NCI-H524 treated with DMSO at 0.1 percent for 48 hours (cell line): ENCODE measurements at regions not wholly inside any gene's neighbourhood (a gene's known extent, or its start where the extent isn't known, plus 50 kb on each side); places are given as distances from the start of the nearest gene placed in this dataset.

Source experiments
- DNase-seq: peaks from one replicate; lab custom pipeline; 2025; lab: John Stamatoyannopoulos, UW

DNA sequence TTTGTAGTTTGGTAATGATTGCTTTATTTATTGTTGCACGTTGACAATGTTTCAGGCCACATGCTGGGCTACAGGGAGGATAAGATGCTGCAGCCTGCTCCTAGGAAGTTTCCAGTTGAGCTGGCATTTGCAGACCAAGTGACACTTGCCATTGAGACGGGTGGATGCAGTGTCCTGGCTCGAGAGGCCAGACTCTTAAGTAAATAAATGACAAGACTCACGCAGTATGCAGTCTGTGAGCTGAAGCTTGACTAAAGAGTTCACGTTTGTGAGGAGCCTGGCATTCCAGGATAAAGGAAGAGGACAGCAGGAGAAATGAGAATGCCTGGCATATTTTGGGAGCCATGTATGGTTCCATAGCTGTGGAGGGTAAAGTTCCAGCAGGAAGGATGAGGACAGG is 105.8 kb downstream of the BAMBI start:
- DNase-seq: no peak

DNA sequence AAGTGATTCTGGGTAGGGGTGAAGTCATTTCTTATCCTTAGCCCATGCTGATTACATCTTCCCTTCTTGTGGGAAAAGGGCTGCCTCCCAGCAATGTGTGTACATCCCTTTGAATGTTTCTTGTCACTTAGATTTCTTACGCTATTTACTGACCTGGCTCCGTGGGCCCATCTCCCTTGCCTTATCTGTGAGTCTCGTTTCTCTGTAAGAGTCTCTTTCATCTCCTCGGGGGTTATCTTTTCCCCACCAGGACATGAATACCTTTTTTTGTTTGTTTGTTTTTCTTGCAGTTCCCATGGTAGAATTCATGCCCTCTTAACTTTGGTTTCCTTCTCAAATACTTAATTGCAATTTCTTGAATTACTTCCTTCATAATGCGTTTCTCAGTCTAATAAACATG is 107.7 kb downstream of the BAMBI start:
- no peak for DNase-seq

DNA sequence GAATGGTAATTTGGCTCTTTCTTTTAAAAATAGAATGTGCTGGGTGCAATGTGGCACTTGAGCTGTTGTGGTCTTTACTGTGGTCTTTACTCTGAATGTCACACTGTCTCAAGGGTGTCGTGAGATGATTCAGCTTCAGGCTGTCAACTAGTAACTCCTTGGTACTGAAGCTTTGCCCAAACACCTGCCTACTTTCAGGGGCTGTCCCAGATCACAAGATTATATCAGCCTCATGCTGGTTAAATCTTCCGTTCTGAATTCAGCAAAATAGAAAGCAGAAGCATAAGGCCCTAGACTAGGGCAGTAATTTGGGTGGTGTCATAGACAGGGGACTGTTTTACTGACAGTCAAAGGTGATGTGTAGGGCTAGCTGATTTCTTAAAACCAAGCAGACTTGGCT is 110.9 kb downstream of the BAMBI start:
- no peak for DNase-seq

DNA sequence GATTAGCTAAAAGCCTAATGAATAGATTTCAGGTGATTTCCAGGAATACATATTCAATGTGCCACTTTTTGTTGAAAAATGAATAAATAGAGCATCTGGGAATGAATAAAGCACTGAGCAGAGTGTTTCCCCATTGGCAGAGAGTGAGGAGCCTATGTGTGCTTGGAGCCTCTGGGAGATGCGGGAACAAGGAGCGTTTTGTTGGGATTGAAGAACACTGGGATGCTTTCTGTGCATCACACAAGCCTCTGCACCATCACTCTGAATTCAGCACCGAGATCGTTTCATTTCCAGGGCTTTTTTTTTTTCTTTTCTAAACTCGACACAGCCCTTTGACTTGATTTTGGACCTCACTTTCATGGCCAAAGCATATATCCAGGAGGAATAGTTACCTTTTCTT is 111.4 kb downstream of the BAMBI start:
- no peak for DNase-seq

DNA sequence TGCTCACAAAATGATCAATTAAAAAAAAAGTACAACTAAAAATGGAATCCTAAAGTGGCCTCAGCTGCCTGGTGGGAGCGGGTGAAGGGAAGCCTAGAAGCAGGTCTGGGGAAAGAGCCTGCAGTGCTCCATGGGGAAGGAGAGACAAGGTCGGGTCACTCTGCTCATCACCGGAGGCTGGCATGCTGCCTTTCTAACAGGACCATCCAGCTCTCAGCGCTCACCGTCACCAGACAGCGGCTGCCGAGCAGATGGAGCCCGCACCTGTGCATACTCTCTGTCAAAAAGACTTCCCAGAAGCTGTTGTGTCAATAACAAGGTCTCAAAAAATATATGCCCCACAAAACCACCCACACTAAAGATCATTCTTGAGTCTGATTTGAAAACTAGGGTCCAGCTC is 112.8 kb downstream of the BAMBI start:
- DNase-seq: no peak

DNA sequence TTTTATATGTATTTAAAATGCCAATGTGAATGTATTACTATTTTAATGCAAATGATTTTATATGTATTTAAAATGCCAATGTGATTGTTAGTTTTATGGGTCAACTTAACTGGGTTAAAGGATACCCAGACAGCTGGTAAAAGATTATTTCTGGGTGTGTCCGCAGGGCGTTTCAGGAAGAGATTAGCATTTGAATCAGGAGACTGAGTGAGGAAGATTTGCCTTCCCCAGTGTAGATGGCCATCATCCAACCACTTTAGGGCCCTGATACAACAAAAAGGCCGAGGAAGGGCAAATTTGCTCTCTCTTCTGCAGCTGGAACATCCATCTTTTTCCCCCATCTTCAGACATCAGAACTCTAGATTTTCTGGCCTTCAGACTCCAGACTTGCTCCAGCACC is 116.2 kb downstream of the BAMBI start:
- no peak for DNase-seq

DNA sequence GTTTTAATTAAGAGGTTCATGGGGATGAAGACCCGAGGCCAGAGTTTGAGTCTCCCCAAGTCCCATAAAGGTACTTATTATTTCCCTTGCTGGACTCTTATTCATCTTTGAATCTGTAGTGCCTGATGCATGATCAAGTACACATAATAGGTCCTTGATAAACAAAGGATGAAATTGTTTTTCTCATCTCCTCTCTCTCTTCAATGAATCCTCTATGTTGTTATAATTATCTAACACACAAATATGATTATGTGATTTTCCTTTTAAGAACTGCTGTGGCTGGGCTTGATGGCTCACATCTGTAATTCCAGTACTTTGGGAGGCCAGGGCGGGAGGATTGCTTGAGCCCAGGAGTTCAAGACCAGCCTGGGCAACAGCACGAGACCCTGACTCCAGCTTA is 117.7 kb downstream of the BAMBI start:
- DNase-seq: no peak

DNA sequence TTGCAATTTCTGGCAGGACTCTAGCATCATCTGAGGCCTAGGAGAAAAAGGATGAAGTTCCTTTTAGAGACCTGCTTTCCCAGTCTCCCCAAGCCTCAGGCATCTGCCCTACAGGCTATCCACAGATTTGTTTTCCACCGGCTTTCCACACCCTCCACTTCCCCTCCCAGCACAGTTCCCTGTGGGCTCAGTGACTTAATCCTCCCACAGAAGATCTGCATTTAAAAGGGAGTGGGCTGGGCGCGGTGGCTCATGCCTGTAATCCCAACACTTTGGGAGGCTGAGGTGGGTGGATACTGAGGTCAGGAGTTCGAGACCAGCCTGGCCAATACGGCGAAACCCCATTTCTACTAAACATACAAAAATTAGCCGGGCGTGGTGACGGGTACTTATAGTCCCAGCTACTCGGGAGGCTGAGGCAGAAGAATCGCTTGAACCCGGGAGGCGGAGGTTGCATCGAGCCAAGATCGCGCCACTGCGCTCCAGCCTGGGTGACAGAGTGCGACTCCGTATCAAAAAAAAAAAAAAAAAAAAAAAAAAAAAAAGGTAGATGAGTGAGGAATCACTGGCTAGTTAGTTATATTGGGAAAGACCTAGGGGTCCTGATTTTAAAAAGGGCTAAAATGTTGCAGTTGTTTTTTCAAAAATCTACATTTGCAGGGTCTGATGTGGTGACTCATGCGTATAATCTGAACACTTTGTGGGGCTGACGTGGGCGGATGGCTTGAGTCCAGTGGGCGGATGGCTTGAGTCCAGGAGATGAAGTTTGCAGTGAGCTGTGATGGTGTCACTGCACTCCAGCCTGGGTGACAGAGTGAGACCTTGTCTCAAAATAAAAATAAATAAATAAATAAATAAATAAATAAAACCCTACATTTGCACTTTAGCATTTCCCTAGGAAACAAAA is 119.5 kb downstream of the BAMBI start:
- no peak for DNase-seq

DNA sequence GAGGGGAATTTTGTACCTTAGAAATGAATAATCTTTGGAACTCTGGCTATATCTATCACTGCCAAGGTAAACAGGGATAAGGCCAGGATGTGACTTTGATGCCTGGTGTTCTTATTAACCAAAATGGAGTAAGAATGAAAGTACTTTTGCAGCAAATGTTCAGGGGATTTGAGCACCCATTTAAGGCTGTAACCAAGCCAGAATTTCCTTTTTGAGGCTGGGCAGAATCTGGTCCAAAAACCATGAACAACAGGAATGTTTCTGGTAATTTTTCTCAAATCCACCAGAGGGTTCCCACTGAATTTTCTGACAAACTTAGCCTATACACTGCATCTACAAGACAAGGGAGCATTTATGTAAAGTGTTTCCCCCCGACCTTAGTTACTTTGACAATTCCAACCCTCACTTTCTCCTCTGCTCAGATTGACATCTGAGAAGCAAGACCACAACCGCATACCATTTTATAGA is 120.6 kb downstream of the BAMBI start:
- no peak for DNase-seq

DNA sequence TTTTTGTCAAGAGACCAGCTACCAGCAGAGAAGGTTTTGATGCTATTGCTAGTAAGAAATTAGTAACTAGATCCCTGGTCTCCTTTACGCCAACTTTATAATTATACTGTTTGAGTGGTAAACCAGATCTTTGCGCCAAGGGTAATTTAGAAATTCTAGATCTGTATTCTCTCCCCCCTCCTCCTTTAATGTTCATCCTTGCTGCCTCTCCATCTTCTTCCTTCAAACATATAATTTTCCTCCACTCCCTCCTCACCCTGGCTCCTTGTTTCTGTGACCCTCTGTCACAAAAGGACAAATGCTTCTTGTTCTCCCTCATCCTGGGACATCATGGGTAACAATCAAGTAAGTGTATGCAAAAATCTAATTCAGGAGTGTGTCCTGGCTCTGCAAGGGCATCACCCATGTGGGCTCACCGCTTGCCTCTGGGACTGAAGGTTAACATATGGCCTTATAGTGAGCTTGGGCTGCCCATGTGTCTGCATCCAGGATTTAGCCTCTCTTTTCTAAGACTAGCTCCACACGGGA is 121.2 kb downstream of the BAMBI start:
- no peak for DNase-seq

DNA sequence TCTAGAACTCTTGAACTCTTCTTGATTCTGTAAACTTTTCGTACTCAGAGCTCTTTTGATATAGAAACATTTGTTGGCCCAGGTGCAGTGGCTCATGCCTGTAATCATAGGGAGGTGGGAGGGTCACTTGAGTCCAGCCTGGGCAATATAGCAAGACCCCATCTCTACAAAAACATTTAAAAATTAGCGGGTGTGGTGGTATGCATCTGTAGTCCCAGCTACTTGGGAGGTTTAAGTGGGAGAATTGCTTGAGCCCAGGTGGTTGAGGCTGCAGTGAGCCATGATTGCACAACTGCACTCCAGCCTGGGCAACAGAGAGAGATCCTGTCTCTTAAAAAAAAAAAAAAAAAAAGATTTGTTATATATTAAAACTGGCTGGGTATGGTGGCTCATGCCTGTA is 121.6 kb downstream of the BAMBI start:
- DNase-seq: no peak

DNA sequence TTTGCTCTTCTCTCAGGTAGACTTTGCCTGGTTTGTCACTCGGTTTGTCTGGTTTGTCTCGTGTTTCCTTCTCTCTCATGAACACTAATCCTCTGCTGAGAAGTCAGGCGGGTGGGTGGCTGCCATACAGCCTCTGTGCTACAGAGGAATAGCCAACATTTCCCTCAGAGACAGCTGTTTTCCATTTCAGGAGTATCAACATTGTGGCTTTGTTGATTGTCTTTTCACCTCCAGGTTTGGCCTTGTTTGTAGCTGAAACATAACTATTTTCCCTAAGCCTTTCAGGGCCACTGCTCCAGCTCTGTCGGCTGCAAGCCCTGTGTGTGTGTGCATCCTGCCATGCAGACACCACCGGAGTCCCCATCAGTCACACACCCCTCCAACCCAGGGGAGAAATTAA is 122.8 kb downstream of the BAMBI start:
- no peak for DNase-seq

DNA sequence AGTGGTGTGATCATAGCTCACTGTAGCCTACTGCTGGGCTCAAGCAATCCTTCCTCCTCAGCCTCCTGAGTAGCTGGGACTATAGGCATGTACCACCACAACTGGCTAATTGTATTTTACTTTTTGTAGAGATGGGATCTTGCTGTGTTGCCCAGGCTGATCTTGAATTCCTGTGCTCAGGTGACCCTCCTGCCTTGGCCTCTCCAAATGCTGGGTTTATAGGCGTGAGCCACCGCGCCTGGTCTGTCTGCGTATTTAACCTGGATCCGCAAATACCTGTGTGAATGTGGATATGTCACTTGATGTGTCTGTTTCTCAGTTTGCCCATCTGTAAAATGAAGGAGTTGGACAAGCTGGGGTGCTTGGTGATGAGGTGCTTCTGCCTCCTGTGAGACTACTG is 123.9 kb downstream of the BAMBI start:
- no peak for DNase-seq

DNA sequence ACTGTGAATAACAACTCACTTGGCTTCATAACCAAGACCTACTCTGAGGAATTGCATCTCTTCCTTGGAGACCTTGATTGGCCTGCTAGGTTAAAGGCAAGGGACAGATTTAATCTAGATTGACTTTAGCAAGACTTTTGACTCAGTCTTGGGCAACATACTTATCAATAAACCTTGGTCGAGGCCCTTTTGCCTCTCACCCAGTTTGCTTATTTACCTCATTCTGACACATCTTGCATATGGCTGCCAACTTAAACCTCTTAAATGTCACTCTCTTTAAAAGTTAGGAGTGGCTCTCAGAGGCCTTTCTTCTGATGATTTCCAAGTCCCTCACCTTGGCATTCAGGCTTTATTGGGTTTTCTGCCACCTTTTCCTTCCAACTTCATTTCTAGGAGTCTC is 124.5 kb downstream of the BAMBI start:
- DNase-seq: no peak

DNA sequence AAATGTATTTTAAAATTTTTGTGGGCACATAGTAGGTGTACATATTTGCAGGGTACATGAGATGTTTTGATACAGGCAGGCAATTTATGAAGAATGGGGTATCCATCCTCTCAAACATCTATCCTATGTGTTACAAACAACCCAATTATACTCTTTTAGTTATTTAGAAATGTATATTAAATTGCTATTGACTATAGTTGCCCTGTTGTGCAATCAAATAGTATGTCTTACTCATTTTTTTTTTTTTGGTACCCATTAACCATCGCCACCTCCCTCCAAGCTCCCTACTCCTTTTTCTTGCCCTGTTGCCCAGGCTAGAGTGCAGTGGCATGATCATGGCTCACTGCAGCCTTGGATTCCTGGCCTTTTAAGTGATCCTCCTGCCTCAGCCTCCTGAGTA is 128.1 kb downstream of the BAMBI start:
- DNase-seq: no peak

DNA sequence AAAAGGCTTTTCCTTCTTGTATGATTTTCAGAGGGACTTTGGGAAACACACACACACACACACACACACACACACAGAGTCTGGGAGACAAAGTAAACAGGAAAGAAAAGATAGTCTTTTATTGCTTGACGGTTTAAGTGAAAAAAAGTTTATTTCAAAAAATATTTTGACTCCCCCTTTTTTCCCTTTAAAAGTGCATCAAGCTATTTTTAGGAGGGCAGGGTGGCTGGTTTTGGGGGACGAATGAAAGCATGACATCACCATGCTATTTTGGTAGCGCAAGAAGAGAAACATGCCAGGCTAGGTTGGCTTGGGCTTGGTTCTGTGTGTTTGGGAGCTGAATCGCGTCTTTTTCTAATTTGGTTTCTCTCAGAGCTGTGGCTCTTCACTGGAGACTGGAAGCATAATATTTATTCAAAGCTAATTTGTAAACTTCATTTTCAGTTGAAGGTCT is 129.2 kb downstream of the BAMBI start:
- DNase-seq: no peak

DNA sequence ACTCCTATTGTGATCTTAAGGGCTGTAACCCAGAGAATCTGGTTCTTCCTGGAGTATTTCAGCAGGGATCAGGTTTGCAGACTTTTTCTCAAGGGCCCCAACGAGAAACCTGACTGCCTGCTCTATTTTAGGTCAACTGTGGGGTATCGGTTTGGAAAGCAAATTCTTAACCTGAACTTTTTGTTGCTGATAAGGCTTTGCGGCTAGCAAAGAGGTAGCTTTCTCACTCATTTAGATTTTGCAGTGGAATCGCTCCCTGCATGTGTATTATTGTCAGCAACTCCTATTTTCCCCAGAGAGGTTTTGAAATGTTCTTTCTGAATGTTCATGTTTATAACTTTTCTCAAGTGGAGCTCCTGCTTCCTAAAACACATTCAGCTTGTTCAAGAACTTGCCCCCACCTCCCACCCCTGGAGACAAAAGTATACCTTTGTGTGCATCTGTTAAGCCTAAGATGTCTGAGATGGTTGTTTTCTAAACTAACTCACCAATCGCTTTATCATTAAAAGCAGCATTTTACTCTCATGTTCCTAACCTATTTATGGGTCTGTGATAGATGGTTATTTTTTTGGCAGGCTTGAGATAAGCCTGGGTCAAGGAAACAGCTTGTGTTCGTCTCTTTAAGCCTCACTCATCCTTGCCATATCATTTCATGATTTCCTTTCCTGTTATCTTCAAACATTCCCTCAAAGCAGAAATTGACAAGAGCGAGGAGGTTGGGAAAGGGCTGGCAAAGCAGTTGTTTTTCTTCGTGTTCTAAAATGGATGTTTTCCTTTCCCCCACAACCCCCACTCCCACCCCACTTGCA is 129.8 kb downstream of the BAMBI start:
- DNase-seq: no peak

DNA sequence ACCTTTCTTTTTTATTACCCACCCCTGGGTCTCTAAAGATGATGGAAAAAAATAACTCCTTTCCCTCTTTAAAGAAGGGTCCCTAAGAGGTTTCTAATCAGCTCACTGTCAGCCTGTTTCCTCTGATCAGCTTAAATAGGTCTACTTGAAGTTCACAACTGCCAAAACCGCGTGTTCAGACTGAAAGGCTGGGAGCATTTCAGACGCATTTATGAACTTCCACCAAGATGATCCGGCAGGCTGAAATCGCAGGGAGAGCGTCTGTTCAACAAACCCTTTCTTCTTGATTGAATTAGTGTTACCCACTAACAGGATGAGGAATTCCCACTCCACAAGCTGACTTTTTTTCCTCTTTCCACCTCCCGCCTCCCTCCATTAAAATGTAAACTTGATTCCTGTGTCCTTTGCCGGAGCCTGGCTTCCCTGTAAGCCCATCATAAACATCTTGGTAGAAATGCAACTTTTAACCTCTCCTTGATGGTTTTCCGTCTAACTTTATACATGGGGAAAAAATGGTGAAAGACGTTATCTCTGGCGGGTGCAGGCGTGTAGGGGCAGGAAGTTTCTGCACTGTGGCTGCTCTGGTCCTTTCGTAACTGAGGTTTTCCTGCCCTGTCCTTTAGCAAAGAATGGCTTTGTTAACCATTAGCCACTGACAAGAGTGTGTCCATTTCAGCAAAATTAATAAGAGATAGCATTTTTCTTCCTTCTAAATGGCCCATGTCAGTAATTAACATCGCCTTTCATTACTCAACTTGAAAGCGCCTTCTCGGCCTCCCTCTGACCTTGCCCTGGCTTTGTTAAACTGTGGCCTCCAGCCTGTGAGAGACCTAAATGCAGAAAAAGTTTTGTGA is 130.7 kb downstream of the BAMBI start:
- no peak for DNase-seq

DNA sequence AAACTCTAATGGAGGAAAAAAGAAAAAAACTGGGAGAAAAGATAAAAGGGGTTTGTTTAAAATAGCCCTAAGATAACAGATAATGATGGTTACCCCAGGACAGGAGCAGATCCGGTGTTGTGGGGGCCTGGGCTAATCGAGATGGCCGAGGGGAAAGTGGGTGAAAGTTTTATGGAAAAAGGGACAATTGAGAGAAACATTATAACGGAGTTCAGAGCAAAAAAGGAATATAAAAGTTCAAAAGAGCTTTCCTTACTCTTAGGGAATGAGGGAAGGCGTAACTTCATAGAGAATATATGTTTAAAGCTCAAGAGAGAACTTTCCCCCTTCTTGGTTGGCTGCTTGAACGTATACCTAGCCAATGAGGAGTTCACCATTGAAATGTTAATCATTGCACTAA is 131.4 kb downstream of the BAMBI start:
- DNase-seq: no peak

DNA sequence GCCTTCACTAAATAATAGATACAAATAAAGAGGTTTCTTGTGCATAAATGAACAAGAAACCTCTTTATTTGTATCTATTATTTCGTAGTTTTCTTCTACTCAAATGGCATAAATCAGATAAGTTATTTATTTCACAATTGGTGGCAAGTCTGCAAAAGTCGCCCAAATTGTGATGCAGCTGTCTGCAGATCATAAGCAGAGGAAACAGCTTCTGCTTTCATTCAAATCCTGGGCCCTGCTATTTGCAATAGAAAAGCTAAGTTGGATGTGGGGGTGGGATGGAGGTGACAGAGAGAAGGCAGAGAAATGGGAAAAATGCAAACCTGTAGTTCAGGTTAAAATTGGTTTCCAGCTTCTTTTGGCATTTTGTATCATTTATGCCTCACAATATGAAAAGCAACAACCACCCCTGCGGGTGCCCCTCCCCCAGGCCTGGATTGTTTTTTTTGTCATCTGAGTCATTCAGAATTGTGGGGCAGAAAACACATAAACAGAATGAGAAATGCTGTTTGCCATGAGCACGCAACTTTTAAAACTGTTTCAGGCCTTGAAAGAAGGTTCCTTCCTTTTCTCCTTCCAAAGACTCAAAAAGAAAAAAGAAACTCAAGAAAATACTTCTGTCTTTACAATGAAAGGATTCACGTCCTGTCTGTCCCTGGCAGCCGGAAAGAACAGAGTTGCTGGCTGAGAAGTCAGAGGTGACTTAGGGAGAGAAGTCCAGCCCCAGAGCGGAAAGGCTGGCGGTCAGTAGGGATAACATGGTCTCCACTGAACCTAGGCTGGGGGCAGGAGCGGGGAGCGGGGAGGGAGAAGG is 132.9 kb downstream of the BAMBI start:
- no peak for DNase-seq
